H1 (cell line): ENCODE measurements at regions not wholly inside any gene's neighbourhood (a gene's known extent, or its start where the extent isn't known, plus 50 kb on each side); places are given as distances from the start of the nearest gene placed in this dataset.

Experiments used
- CTCF ChIA-PET: fragments of 300-600 bp; sonication (Branson Sonifier 250); formaldehyde crosslinking; loops from one replicate; lab custom pipeline; 2021; ENCODE audit not compliant: partially characterized antibody; lab: Charles Lee
- POLR2A ChIA-PET: fragments of 300-600 bp; sonication (Branson Sonifier 250); formaldehyde crosslinking; loops from one replicate; lab custom pipeline; 2021; ENCODE audit warnings: inconsistent platforms; ENCODE audit not compliant: partially characterized antibody; lab: Charles Lee
- DNase-seq, 2 experiments: peaks; one replicate each; pipeline versions ENCODE4 v3.0.0 to v3.0.0-alpha.2; 2010 to 2022; ENCODE audit warnings: low spot score in 2 of 2, low read depth in 1 of 2, mixed read lengths in 1 of 2
- FAIRE-seq: peaks from 2 replicates; lab custom pipeline; 2011; peaks lifted over from hg19 to GRCh38; lab: Jason Lieb, UNC
- H2AFZ ChIP-seq: 2 replicates; pipeline ENCODE4 v1.8.1; 2012; ENCODE audit warnings: low read length, inconsistent platforms
- H2AK5ac ChIP-seq: 2 replicates; pipeline ENCODE4 v1.6.1; 2013; ENCODE audit warnings: low read depth, low read length
- H2BK120ac ChIP-seq: replicated peaks from 2 replicates; pipeline ENCODE3; 2013; ENCODE audit warnings: low read depth, low read length, inconsistent platforms
- H2BK12ac ChIP-seq: 2 replicates; pipeline ENCODE4 v1.6.1; 2013; ENCODE audit warnings: low read depth, low read length
- H2BK15ac ChIP-seq: 2 replicates; pipeline ENCODE4 v1.6.1; 2013; ENCODE audit warnings: low read length
- H2BK20ac ChIP-seq: 2 replicates; pipeline ENCODE4 v1.6.1; 2013; ENCODE audit warnings: low read length
- H2BK5ac ChIP-seq: 2 replicates; pipeline ENCODE4 v1.6.1; 2013; ENCODE audit warnings: low read depth, low read length
- H3K14ac ChIP-seq: 2 replicates; pipeline ENCODE4 v1.6.1; 2013; ENCODE audit warnings: inconsistent platforms; ENCODE audit not compliant: insufficient read length
- H3K18ac ChIP-seq: 2 replicates; pipeline ENCODE4 v1.6.1; 2013; ENCODE audit warnings: low read length; ENCODE audit errors: extremely low read depth
- H3K23ac ChIP-seq: 2 replicates; pipeline ENCODE4 v1.6.1; 2013; ENCODE audit warnings: inconsistent platforms; ENCODE audit not compliant: insufficient read length
- H3K23me2 ChIP-seq: 2 replicates; pipeline ENCODE4 v1.6.1; 2013; ENCODE audit warnings: low read depth, low read length
- H3K27ac ChIP-seq: 2 replicates; pipeline ENCODE4 v1.6.1; 2011; ENCODE audit warnings: low read depth, low read length, inconsistent platforms
- H3K27me3 ChIP-seq, 4 experiments: replicated peaks in 1 of 4; 1 replicate in 1 of 4; 2 replicates in 3 of 4; pipeline versions ENCODE4 v1.6.1 to v1.8.1; 2011 to 2013; ENCODE audit warnings: low read length in 3 of 4, mild to moderate bottlenecking in 3 of 4, inconsistent platforms in 2 of 4, mixed read lengths in 2 of 4, moderate library complexity in 1 of 4; ENCODE audit not compliant: control insufficient read depth in 3 of 4, insufficient read depth in 3 of 4; ENCODE audit errors: extremely low read depth in 1 of 4
- H3K36me3 ChIP-seq, 4 experiments: 2 replicates each; pipeline versions ENCODE4 v1.6.1 to v1.8.1; 2011 to 2013; ENCODE audit warnings: mild to moderate bottlenecking in 4 of 4, low read length in 3 of 4, moderate library complexity in 2 of 4, control low read depth in 1 of 4, inconsistent platforms in 1 of 4; ENCODE audit not compliant: insufficient read depth in 4 of 4, control insufficient read depth in 2 of 4
- H3K4ac ChIP-seq: replicated peaks from 2 replicates; pipeline ENCODE3; 2013; ENCODE audit warnings: low read length, low read depth, mixed read lengths, inconsistent platforms; ENCODE audit not compliant: insufficient read length
- H3K4me1 ChIP-seq, 4 experiments: replicated peaks in 1 of 4; 1 replicate in 1 of 4; 2 replicates in 3 of 4; pipeline versions ENCODE4 v1.6.1 to v1.8.1; 2011 to 2013; ENCODE audit warnings: low read length in 3 of 4, inconsistent platforms in 2 of 4, mixed read lengths in 1 of 4; ENCODE audit not compliant: insufficient read depth in 4 of 4, control insufficient read depth in 3 of 4
- H3K4me2 ChIP-seq, 2 experiments: 2 replicates each; pipeline versions ENCODE4 v1.6.1 to v1.8.1; 2011 to 2013; ENCODE audit warnings: low read depth in 2 of 2, low read length in 2 of 2, control low read depth in 1 of 2, inconsistent platforms in 1 of 2, mild to moderate bottlenecking in 1 of 2; ENCODE audit not compliant: insufficient read depth in 1 of 2
- H3K4me3 ChIP-seq, 4 experiments: fragments of 200-600, 300-600 bp in 1 of 4; sonication (generic), shearing (Covaris generic), sonication (Bioruptor Twin) in 1 of 4; 2 replicates each; pipeline versions ENCODE4 v1.5.1 to v1.8.1; 2011 to 2016; ENCODE audit warnings: low read length in 4 of 4, low read depth in 3 of 4, control low read depth in 2 of 4, inconsistent platforms in 2 of 4, mild to moderate bottlenecking in 2 of 4, mixed read lengths in 1 of 4, moderate library complexity in 1 of 4; ENCODE audit not compliant: insufficient read depth in 2 of 4; ENCODE audit errors: extremely low read depth in 1 of 4
- H3K56ac ChIP-seq: replicated peaks from 2 replicates; pipeline ENCODE3; 2013; ENCODE audit warnings: low read depth, mild to moderate bottlenecking, mixed read lengths, low read length, inconsistent platforms; ENCODE audit not compliant: insufficient read length
- H3K79me1 ChIP-seq: 2 replicates; pipeline ENCODE4 v1.6.1; 2013; ENCODE audit warnings: low read depth, low read length, control low read depth
- H3K79me2 ChIP-seq, 2 experiments: 2 replicates each; pipeline versions ENCODE4 v1.6.1 to v1.8.1; 2012 to 2013; ENCODE audit warnings: low read length in 2 of 2, mild to moderate bottlenecking in 2 of 2, inconsistent platforms in 1 of 2; ENCODE audit not compliant: insufficient read depth in 2 of 2, control insufficient read depth in 1 of 2
- H3K9ac ChIP-seq, 4 experiments: replicated peaks in 1 of 4; 1 replicate in 1 of 4; 2 replicates in 3 of 4; pipeline versions ENCODE4 v1.6.1 to v1.8.1; 2011 to 2013; ENCODE audit warnings: low read depth in 3 of 4, low read length in 3 of 4, control low read depth in 2 of 4, mild to moderate bottlenecking in 2 of 4, moderate library complexity in 2 of 4, inconsistent platforms in 1 of 4; ENCODE audit errors: extremely low read depth in 1 of 4
- H3K9me3 ChIP-seq, 2 experiments: 2 replicates each; pipeline versions ENCODE4 v1.6.1 to v1.8.1; 2012 to 2013; ENCODE audit warnings: mild to moderate bottlenecking in 2 of 2, moderate library complexity in 2 of 2, control low read depth in 1 of 2, inconsistent platforms in 1 of 2, low read depth in 1 of 2, low read length in 1 of 2, mixed read lengths in 1 of 2; ENCODE audit not compliant: insufficient read depth in 2 of 2
- H4K20me1 ChIP-seq, 2 experiments: replicated peaks in 1 of 2; 2 replicates each; pipeline versions ENCODE3 to v1.8.1; 2011 to 2013; ENCODE audit warnings: inconsistent platforms in 2 of 2, low read length in 2 of 2, mild to moderate bottlenecking in 1 of 2; ENCODE audit not compliant: insufficient read depth in 2 of 2, control insufficient read depth in 1 of 2
- H4K5ac ChIP-seq: 2 replicates; pipeline ENCODE4 v1.6.1; 2013; ENCODE audit warnings: low read length, low read depth, mixed read lengths, inconsistent platforms; ENCODE audit not compliant: insufficient read length
- H4K8ac ChIP-seq: 2 replicates; pipeline ENCODE4 v1.8.0; 2013; ENCODE audit warnings: mild to moderate bottlenecking, moderate library complexity, low read length, inconsistent platforms; ENCODE audit not compliant: insufficient read depth; ENCODE audit errors: extremely low read depth
- H4K91ac ChIP-seq: replicated peaks from 2 replicates; pipeline ENCODE3; 2013; ENCODE audit warnings: low read length, mixed read lengths, inconsistent platforms; ENCODE audit not compliant: insufficient read length
- CBX8 ChIP-seq: fragments of 300-800, 300-1000 bp; sonication (generic); IDR thresholded peaks from 2 replicates; pipeline ENCODE4 v1.7.1; 2016; ENCODE audit warnings: low read depth, low read length, borderline replicate concordance
- CEBPB ChIP-seq: IDR thresholded peaks from 2 replicates; pipeline ENCODE4 v1.6.1; 2012; ENCODE audit warnings: low read depth, low read length
- HDAC2 ChIP-seq, 2 experiments: fragments of 300-600 bp in 1 of 2; sonication (generic) in 1 of 2; IDR thresholded peaks; 2 replicates each; pipeline ENCODE4 v1.6.1; 2011 to 2012; ENCODE audit warnings: low read depth in 2 of 2, low read length in 2 of 2, mild to moderate bottlenecking in 2 of 2, moderate library complexity in 2 of 2, borderline replicate concordance in 1 of 2, inconsistent platforms in 1 of 2
- POLR2AphosphoS5 ChIP-seq: IDR thresholded peaks from 2 replicates; pipeline ENCODE4 v1.6.1; 2011; ENCODE audit warnings: low read depth, low read length
- RXRA ChIP-seq: IDR thresholded peaks from 2 replicates; pipeline ENCODE4 v1.6.1; 2011; ENCODE audit warnings: low read depth, mild to moderate bottlenecking, low read length, moderate library complexity; ENCODE audit not compliant: insufficient read depth
- SIX5 ChIP-seq: IDR thresholded peaks from 2 replicates; pipeline ENCODE4 v1.6.1; 2011; ENCODE audit warnings: mild to moderate bottlenecking, low read depth, low read length
- TBP ChIP-seq: IDR thresholded peaks from 2 replicates; pipeline ENCODE4 v1.6.1; 2011; ENCODE audit warnings: low read depth, low read length, improper control_type of control experiment
- WGBS, 2 experiments: shearing (Covaris generic) in 1 of 2; methylation state at CpG; one replicate each; pipeline versions ENCODE4 v1.1.6 to v1.1.7; 2013 to 2015; ENCODE audit warnings: low lambda C conversion rate in 2 of 2, mixed read lengths in 2 of 2, inconsistent platforms in 1 of 2, low coverage in 1 of 2, missing lambda C conversion rate in 1 of 2; ENCODE audit not compliant: insufficient replicate concordance in 2 of 2, insufficient coverage in 1 of 2, insufficient read length in 1 of 2; ENCODE audit errors: extremely low coverage in 1 of 2, missing lambda C conversion rate in 1 of 2; 5-methylcytosine and 5-hydroxymethylcytosine counted together

- Histone ChIP-seq H4K8ac (no peak overlapping the region), H3K14ac (no peak overlapping the region), H3K27ac (no peak overlapping the region), H3K4me3 (no peak overlapping the region), H2BK12ac (no peak overlapping the region), H3K56ac (no peak overlapping the region), H2BK15ac (no peak overlapping the region), H3K9me3 (no peaks in the 10 kb centered on the region), H3K9ac (no peak overlapping the region), H4K20me1 (no peaks in the 10 kb centered on the region), H2BK20ac (no peak overlapping the region), H3K4me1 (no peaks in the 10 kb centered on the region), H4K91ac (no peak overlapping the region), H4K5ac (no peak overlapping the region), H3K27me3 (peaks cover 0 to 1% (median 0%) of the 10 kb centered on the region in 4 experiments; a peak in 1 of 7 replicates), H3K23me2 (no peaks in the 10 kb centered on the region), H3K36me3 (no peaks in the 10 kb centered on the region), H3K79me2 (no peaks in the 10 kb centered on the region)
- FAIRE-seq, result no peak
- CTCF ChIA-PET, result no interaction called here
- TF ChIP-seq RXRA, result no peak
- TF ChIP-seq POLR2AphosphoS5, result no peak
- TF ChIP-seq CEBPB, result no peak
- TF ChIP-seq CBX8, result no peak
- TF ChIP-seq TBP, result no peak
- no peak for TF ChIP-seq SIX5
- TF ChIP-seq HDAC2 (IDR thresholded peaks at IDR 0.05; ENCODE audit: borderline replicate concordance in 1 of 2, low read depth in 2 of 2, low read length in 2 of 2), result no peak
- TF ChIP-seq, all 59 proteins: peak for 0
- no peak overlapping the region for H2BK120ac ChIP-seq
- no peak for DNase-seq
- H3K79me1 ChIP-seq, result no peaks in the 10 kb centered on the region
- H3K4me2 ChIP-seq, result no peak overlapping the region
- 73% methylated on average over 2 of the region's 2 CpGs; no CpG with 5 or more reads in 1 of the 2 experiments for WGBS, 2 experiments
- H2BK5ac ChIP-seq, result no peak overlapping the region
- no peak overlapping the region for H2AK5ac ChIP-seq
- H3K23ac ChIP-seq, result no peak overlapping the region
- no peak overlapping the region for H3K18ac ChIP-seq
- H2AFZ ChIP-seq, result no peak overlapping the region; the same call in 1 of the 2 replicates
- H3K4ac ChIP-seq, result no peak overlapping the region
- POLR2A ChIA-PET, result no interaction called here
Measured at GRCh38 chr1:181296180-181296579, 187.1 kb upstream of the CACNA1E start.
